ENCODE measurements at regions not wholly inside any gene's neighbourhood (a gene's known extent, or its start where the extent isn't known, plus 50 kb on each side); places are given as distances from the start of the nearest gene placed in this dataset.

DNA sequence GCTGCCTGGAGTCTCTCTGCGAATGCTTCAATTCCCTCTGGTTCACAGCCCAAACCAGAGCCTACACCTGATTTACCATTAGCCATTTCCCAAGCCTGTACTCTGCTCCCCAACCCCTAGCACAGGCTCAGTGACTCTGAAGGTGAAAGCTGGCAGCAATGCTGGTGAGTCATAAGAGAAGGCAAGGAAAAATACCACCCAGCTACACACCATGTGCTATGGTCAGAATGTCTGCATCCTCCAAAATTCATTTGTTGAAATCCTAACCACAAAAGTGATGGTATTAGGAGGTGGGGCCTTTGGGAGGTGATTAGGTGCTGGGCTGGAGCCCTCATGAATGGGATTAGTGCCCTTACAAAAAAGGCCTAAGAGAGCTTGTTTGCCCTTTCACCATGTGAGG, 117.1 kb upstream of the TJP1 start:
- Histone ChIP-seq H3K4me1 (ENCODE audit: insufficient read depth, low read length) (peaks cover 20% of the 10 kb centered on the region), H3K36me3 (ENCODE audit: insufficient read depth, low read length) (no peaks in the 10 kb centered on the region), H3K4me2 (ENCODE audit: low read length) (no peak overlapping the region), H3K79me2 (ENCODE audit: insufficient read depth, low read length) (no peaks in the 10 kb centered on the region), H3K4me3 (ENCODE audit: insufficient read depth, low read depth, low read length) (no peak overlapping the region), H2AFZ (ENCODE audit: low read depth, low read length) (no peak overlapping the region), H3K27me3 (ENCODE audit: insufficient read depth, low read length) (no peaks in the 10 kb centered on the region), H3K9ac (ENCODE audit: low read length) (no peak overlapping the region), H3K27ac (ENCODE audit: low read depth, low read length) (no peak overlapping the region), H4K20me1 (ENCODE audit: insufficient read depth, low read length) (no peaks in the 10 kb centered on the region), H3K9me3 (ENCODE audit: insufficient read depth, low read depth, low read length) (no peaks in the 10 kb centered on the region)
- TF ChIP-seq, protein P1, sequence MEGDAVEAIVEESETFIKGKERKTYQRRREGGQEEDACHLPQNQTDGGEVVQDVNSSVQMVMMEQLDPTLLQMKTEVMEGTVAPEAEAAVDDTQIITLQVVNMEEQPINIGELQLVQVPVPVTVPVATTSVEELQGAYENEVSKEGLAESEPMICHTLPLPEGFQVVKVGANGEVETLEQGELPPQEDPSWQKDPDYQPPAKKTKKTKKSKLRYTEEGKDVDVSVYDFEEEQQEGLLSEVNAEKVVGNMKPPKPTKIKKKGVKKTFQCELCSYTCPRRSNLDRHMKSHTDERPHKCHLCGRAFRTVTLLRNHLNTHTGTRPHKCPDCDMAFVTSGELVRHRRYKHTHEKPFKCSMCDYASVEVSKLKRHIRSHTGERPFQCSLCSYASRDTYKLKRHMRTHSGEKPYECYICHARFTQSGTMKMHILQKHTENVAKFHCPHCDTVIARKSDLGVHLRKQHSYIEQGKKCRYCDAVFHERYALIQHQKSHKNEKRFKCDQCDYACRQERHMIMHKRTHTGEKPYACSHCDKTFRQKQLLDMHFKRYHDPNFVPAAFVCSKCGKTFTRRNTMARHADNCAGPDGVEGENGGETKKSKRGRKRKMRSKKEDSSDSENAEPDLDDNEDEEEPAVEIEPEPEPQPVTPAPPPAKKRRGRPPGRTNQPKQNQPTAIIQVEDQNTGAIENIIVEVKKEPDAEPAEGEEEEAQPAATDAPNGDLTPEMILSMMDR (IDR thresholded peaks at IDR 0.05; ENCODE audit: insufficient read depth, low read depth, low read length), result no peak
- no peak for TF ChIP-seq EZH2 (IDR thresholded peaks at IDR 0.05; ENCODE audit: insufficient read depth, low read length)
- Mint-ChIP-seq H3K4me3 (ENCODE audit: unreplicated experiment) (no peak overlapping the region), H3K9me3 (ENCODE audit: unreplicated experiment) (peaks cover 9% of the 10 kb centered on the region), H3K27me3 (ENCODE audit: low read depth, unreplicated experiment) (no peaks in the 10 kb centered on the region), H3K27ac (ENCODE audit: unreplicated experiment) (peak overlapping the region; percentile 20), H3K36me3 (ENCODE audit: low read depth, unreplicated experiment) (peaks cover 3% of the 10 kb centered on the region), H3K4me1 (ENCODE audit: low read depth, unreplicated experiment) (peaks cover 30% of the 10 kb centered on the region)
- peak; percentile 36 for DNase-seq (ENCODE audit: low read depth)
- FAIRE-seq, result no peak

DNA sequence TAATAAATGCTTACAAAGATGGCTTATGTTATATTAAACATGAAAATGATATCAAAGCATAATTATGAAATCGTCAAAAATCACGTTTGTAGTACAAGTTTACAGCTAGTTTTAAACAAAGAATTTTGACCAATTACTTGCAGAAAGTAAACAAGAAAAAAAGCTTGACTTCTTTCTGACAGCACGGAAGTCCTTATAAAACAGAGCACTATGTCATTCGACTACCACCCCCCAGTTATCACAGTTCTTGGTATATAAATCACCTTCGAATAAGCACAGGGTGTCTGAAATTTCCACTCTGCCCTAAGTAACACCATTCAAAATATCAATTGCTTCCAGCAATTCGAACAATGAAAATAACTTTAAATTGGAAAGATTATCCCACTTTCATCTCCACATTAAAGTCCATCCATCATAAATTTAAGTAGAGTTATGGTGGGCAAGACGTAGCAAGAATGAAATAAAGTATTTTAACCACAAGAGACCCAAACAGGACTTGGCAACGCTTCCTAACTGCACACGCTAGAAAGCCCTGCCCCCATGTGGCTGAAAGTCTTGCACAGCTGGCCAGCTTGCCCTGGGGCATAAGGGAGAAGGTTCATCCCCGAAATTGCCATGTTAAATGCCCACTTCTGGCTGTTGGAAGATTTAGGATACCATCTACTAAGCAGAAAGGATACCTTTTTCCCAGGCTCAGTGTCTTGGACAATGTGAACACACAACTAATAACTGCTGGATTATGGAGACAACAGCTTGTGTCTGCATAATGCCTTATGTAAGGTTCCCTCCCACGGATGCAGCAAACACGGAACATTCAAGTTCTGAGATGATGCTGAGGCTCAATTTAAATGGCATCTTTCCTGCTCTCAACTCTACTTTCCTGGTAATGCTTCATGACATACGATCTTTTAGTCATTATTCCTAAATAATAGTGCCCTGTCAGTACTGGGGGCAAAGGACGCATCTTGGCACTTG, 116.4 kb upstream of the TJP1 start:
- no peak overlapping the region for H2AFZ ChIP-seq (ENCODE audit: low read depth, low read length)
- Mint-ChIP-seq H3K27ac (ENCODE audit: unreplicated experiment) (peak overlapping the region; percentile 20), H3K9me3 (ENCODE audit: unreplicated experiment) (peaks cover 9% of the 10 kb centered on the region), H3K4me3 (ENCODE audit: unreplicated experiment) (no peak overlapping the region), H3K4me1 (ENCODE audit: low read depth, unreplicated experiment) (peaks cover 37% of the 10 kb centered on the region), H3K36me3 (ENCODE audit: low read depth, unreplicated experiment) (peaks cover 3% of the 10 kb centered on the region), H3K27me3 (ENCODE audit: low read depth, unreplicated experiment) (no peaks in the 10 kb centered on the region)
- H3K79me2 ChIP-seq (ENCODE audit: insufficient read depth, low read length), result no peaks in the 10 kb centered on the region
- no peak for FAIRE-seq
- H3K4me3 ChIP-seq (ENCODE audit: insufficient read depth, low read depth, low read length), result no peak overlapping the region
- no peak overlapping the region for H3K9ac ChIP-seq (ENCODE audit: low read length)
- H4K20me1 ChIP-seq (ENCODE audit: insufficient read depth, low read length), result no peaks in the 10 kb centered on the region
- no peaks in the 10 kb centered on the region for H3K9me3 ChIP-seq (ENCODE audit: insufficient read depth, low read depth, low read length)
- peak overlapping the region; percentile 4 for H3K4me2 ChIP-seq (ENCODE audit: low read length)
- peaks cover 26% of the 10 kb centered on the region for H3K4me1 ChIP-seq (ENCODE audit: insufficient read depth, low read length)
- H3K36me3 ChIP-seq (ENCODE audit: insufficient read depth, low read length), result no peaks in the 10 kb centered on the region
- peak overlapping the region; percentile 15 for H3K27ac ChIP-seq (ENCODE audit: low read depth, low read length)
- no peaks in the 10 kb centered on the region for H3K27me3 ChIP-seq (ENCODE audit: insufficient read depth, low read length)
- no peak for DNase-seq (ENCODE audit: low read depth)
- TF ChIP-seq, protein P1 (IDR thresholded peaks at IDR 0.05; ENCODE audit: insufficient read depth, low read depth, low read length), result no peak
- TF ChIP-seq EZH2 (IDR thresholded peaks at IDR 0.05; ENCODE audit: insufficient read depth, low read length), result no peak

DNA sequence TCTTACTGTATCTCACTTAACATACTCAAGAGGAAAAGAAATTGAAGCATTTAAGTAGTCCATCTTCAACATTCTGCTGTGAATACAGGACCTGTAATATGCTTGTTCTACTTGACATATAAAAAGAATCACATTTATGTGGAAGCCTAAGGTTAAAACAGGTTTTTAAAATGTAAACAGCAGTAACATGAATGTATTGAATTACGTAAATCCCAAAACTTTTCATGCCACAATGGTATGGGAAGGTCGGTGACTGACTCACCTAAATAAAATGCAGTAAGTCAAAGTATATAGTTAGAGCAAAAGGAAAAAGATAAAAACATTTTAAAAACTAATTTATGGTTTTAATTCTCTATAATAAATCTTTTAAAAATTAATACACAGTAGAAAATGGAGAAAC, 115.7 kb upstream of the TJP1 start:
- peaks cover 26% of the 10 kb centered on the region for H3K4me1 ChIP-seq (ENCODE audit: insufficient read depth, low read length)
- peak overlapping the region; percentile 31 for H3K4me2 ChIP-seq (ENCODE audit: low read length)
- no peaks in the 10 kb centered on the region for H4K20me1 ChIP-seq (ENCODE audit: insufficient read depth, low read length)
- no peaks in the 10 kb centered on the region for H3K27me3 Mint-ChIP-seq (ENCODE audit: low read depth, unreplicated experiment)
- H3K27ac ChIP-seq (ENCODE audit: low read depth, low read length), result peak overlapping the region; percentile 32
- peaks cover 9% of the 10 kb centered on the region for H3K9me3 Mint-ChIP-seq (ENCODE audit: unreplicated experiment)
- peaks cover 43% of the 10 kb centered on the region for H3K4me1 Mint-ChIP-seq (ENCODE audit: low read depth, unreplicated experiment)
- H3K79me2 ChIP-seq (ENCODE audit: insufficient read depth, low read length), result no peaks in the 10 kb centered on the region
- DNase-seq (ENCODE audit: low read depth) (peak; percentile 61), FAIRE-seq (no peak)
- no peak overlapping the region for H3K9ac ChIP-seq (ENCODE audit: low read length)
- no peak overlapping the region for H3K4me3 Mint-ChIP-seq (ENCODE audit: unreplicated experiment)
- H3K4me3 ChIP-seq (ENCODE audit: insufficient read depth, low read depth, low read length), result no peak overlapping the region
- H3K27ac Mint-ChIP-seq (ENCODE audit: unreplicated experiment), result no peak overlapping the region
- H3K27me3 ChIP-seq (ENCODE audit: insufficient read depth, low read length), result no peaks in the 10 kb centered on the region
- H3K36me3 Mint-ChIP-seq (ENCODE audit: low read depth, unreplicated experiment), result peaks cover 3% of the 10 kb centered on the region
- TF ChIP-seq, protein P1 (IDR thresholded peaks at IDR 0.05; ENCODE audit: insufficient read depth, low read depth, low read length), result no peak
- TF ChIP-seq EZH2 (IDR thresholded peaks at IDR 0.05; ENCODE audit: insufficient read depth, low read length), result no peak
- no peaks in the 10 kb centered on the region for H3K36me3 ChIP-seq (ENCODE audit: insufficient read depth, low read length)
- H2AFZ ChIP-seq (ENCODE audit: low read depth, low read length), result no peak overlapping the region
- H3K9me3 ChIP-seq (ENCODE audit: insufficient read depth, low read depth, low read length), result no peaks in the 10 kb centered on the region

Measured in astrocyte (in vitro differentiated cells and primary cell).